SK-N-SH treated with all-trans-retinoic acid at 6 μM for 48 hours (cell line): ENCODE measurements at regions not wholly inside any gene's neighbourhood (a gene's known extent, or its start where the extent isn't known, plus 50 kb on each side); places are given as distances from the start of the nearest gene placed in this dataset.
"Not testable (repeated sequence)": the region's sequence is repeated elsewhere in the genome, so short reads cannot be mapped to it uniquely, and the experiment has no call there.

Experiments used
- ATAC-seq: fragments of 200-7000 bp; cut with Tn5 transposase; 3 replicates; pipeline ENCODE4 v1.9.1; 2020; ENCODE audit warnings: mild to moderate bottlenecking, moderate library complexity
- ARNTL ChIP-seq: fragments of 450-650 bp; formaldehyde crosslinking; IDR thresholded peaks from 2 replicates; pipeline ENCODE4 v1.5.0; 2020; ENCODE audit warnings: low read depth, mild to moderate bottlenecking, moderate library complexity, borderline replicate concordance
- BACH2 ChIP-seq: fragments of 250-450 bp; sonication (Bioruptor Pico); IDR thresholded peaks from 2 replicates; pipeline ENCODE4 v1.9.0; 2021; ENCODE audit warnings: mild to moderate bottlenecking, borderline replicate concordance
- CSDC2 ChIP-seq: fragments of 250-450 bp; sonication (Bioruptor Pico); IDR thresholded peaks from 2 replicates; pipeline ENCODE4 v1.5.0; 2020; ENCODE audit warnings: mild to moderate bottlenecking, moderate library complexity
- GLIS3 ChIP-seq: fragments of 250-450 bp; sonication (Bioruptor Pico); IDR thresholded peaks from 2 replicates; pipeline ENCODE4 v1.5.0; 2020; ENCODE audit warnings: mild to moderate bottlenecking, moderate library complexity
- ISL1 ChIP-seq: fragments of 250-450 bp; sonication (Bioruptor Pico); IDR thresholded peaks from 2 replicates; pipeline ENCODE4 v2.1.2; 2022; ENCODE audit warnings: mild to moderate bottlenecking, moderate library complexity
- OSR1 ChIP-seq: fragments of 250-450 bp; sonication (Bioruptor Pico); IDR thresholded peaks from 2 replicates; pipeline ENCODE4 v1.8.0; 2022; ENCODE audit warnings: moderate library complexity, mild to moderate bottlenecking, inconsistent platforms
- PPARA ChIP-seq: fragments of 250-450 bp; sonication (Bioruptor Pico); IDR thresholded peaks from 2 replicates; pipeline ENCODE4 v1.5.0; 2020; ENCODE audit warnings: mild to moderate bottlenecking, borderline replicate concordance
- RARB ChIP-seq: fragments of 250-450 bp; sonication (Bioruptor Pico); IDR thresholded peaks from 2 replicates; pipeline ENCODE4 v1.8.0; 2021; ENCODE audit warnings: mild to moderate bottlenecking, moderate library complexity
- SNAI2 ChIP-seq: fragments of 250-450 bp; sonication (Bioruptor Pico); IDR thresholded peaks from 2 replicates; pipeline ENCODE4 v1.5.0; 2020; ENCODE audit warnings: mild to moderate bottlenecking, moderate library complexity
- TCF4 ChIP-seq: fragments of 250-450 bp; sonication (Bioruptor Pico); IDR thresholded peaks from 2 replicates; pipeline ENCODE4 v1.8.0; 2021; ENCODE audit warnings: mild to moderate bottlenecking, moderate library complexity, borderline replicate concordance
- TOX ChIP-seq: fragments of 250-450 bp; sonication (Bioruptor Pico); IDR thresholded peaks from 2 replicates; pipeline ENCODE4 v1.8.0; 2021; ENCODE audit warnings: mild to moderate bottlenecking, moderate library complexity, borderline replicate concordance
- ZC3H10 ChIP-seq: fragments of 250-450 bp; sonication (Bioruptor Pico); IDR thresholded peaks from 2 replicates; pipeline ENCODE4 v1.5.1; 2021; ENCODE audit warnings: mild to moderate bottlenecking, moderate library complexity
- ZFP3 ChIP-seq: fragments of 250-450 bp; sonication (Bioruptor Pico); IDR thresholded peaks from 2 replicates; pipeline ENCODE4 v1.5.0; 2020; ENCODE audit warnings: mild to moderate bottlenecking, moderate library complexity
- ZNF565 ChIP-seq: fragments of 450-650 bp; formaldehyde crosslinking; conservative IDR thresholded peaks from 2 replicates; pipeline ENCODE4 v1.5.0; 2020; ENCODE audit warnings: low read depth, mild to moderate bottlenecking, moderate library complexity
- ZNF70 ChIP-seq: fragments of 450-650 bp; formaldehyde crosslinking; IDR thresholded peaks from 2 replicates; pipeline ENCODE4 v1.5.0; 2020; ENCODE audit warnings: mild to moderate bottlenecking, moderate library complexity
- ZNF8 ChIP-seq: fragments of 450-650 bp; formaldehyde crosslinking; IDR thresholded peaks from 2 replicates; pipeline ENCODE4 v1.5.0; 2020; ENCODE audit warnings: mild to moderate bottlenecking, moderate library complexity
- TF ChIP-seq, protein P1 (sequence below): fragments of 250-450 bp; sonication (Bioruptor Pico); IDR thresholded peaks from 2 replicates; pipeline ENCODE4 v1.5.1; 2021; ENCODE audit warnings: mild to moderate bottlenecking, moderate library complexity
- TF ChIP-seq, protein P2 (sequence below): fragments of 250-450 bp; sonication (Bioruptor Pico); IDR thresholded peaks from 2 replicates; pipeline ENCODE4 v1.8.0; 2020; ENCODE audit warnings: mild to moderate bottlenecking, moderate library complexity, borderline replicate concordance
- TF ChIP-seq, protein P3 (sequence below): fragments of 250-450 bp; sonication (Bioruptor Pico); IDR thresholded peaks from 2 replicates; pipeline ENCODE4 v1.8.0; 2021; ENCODE audit warnings: low read depth, mild to moderate bottlenecking, moderate library complexity, borderline replicate concordance
- TF ChIP-seq, protein P4 (sequence below): fragments of 250-450 bp; sonication (Bioruptor Pico); IDR thresholded peaks from 2 replicates; pipeline ENCODE4 v1.5.1; 2020; ENCODE audit warnings: low read depth, mild to moderate bottlenecking, moderate library complexity
- TF ChIP-seq, protein P5 (sequence below): fragments of 250-450 bp; sonication (Bioruptor Pico); IDR thresholded peaks from 2 replicates; pipeline ENCODE4 v1.5.0; 2020; ENCODE audit warnings: mild to moderate bottlenecking, moderate library complexity

DNA sequence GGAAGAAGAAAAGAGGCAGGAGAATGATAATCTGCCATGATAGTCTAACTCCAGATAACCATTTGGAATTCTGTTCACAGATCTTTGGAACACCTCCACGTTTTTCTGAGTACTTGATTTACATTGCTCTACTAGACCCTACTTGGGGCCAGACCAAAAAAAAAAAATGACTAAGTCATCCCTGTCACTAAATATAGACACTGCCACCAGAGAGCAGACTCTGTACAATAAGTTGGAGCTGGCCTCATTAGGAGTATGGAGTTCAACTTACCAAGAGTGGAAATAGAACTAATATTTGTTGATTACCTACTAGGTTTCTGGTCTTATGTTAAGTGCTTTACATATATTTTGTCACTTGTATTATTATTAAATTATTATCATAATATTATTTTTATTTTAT is 80.9 kb upstream of the ZNF800 start:
- ATAC-seq, result no peak
- TF ChIP-seq, protein P1, sequence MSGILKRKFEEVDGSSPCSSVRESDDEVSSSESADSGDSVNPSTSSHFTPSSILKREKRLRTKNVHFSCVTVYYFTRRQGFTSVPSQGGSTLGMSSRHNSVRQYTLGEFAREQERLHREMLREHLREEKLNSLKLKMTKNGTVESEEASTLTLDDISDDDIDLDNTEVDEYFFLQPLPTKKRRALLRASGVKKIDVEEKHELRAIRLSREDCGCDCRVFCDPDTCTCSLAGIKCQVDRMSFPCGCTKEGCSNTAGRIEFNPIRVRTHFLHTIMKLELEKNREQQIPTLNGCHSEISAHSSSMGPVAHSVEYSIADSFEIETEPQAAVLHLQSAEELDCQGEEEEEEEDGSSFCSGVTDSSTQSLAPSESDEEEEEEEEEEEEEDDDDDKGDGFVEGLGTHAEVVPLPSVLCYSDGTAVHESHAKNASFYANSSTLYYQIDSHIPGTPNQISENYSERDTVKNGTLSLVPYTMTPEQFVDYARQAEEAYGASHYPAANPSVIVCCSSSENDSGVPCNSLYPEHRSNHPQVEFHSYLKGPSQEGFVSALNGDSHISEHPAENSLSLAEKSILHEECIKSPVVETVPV (CRISPR knock-in tag), result no peak
- TF ChIP-seq ZFP3 (CRISPR knock-in tag) (no peak), CSDC2 (CRISPR knock-in tag) (no peak), ARNTL (CRISPR knock-in tag) (no peak), SNAI2 (CRISPR knock-in tag) (no peak), RARB (CRISPR knock-in tag) (no peak), ZC3H10 (no peak), BACH2 (CRISPR knock-in tag) (no peak), ZNF565 (CRISPR knock-in tag) (no peak), ZNF8 (CRISPR knock-in tag) (no peak), TCF4 (CRISPR knock-in tag) (no peak), OSR1 (no peak), ZNF70 (CRISPR knock-in tag) (no peak)
- TF ChIP-seq, protein P2, sequence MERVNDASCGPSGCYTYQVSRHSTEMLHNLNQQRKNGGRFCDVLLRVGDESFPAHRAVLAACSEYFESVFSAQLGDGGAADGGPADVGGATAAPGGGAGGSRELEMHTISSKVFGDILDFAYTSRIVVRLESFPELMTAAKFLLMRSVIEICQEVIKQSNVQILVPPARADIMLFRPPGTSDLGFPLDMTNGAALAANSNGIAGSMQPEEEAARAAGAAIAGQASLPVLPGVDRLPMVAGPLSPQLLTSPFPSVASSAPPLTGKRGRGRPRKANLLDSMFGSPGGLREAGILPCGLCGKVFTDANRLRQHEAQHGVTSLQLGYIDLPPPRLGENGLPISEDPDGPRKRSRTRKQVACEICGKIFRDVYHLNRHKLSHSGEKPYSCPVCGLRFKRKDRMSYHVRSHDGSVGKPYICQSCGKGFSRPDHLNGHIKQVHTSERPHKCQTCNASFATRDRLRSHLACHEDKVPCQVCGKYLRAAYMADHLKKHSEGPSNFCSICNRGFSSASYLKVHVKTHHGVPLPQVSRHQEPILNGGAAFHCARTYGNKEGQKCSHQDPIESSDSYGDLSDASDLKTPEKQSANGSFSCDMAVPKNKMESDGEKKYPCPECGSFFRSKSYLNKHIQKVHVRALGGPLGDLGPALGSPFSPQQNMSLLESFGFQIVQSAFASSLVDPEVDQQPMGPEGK (CRISPR knock-in tag), result no peak
- TF ChIP-seq, protein P3, sequence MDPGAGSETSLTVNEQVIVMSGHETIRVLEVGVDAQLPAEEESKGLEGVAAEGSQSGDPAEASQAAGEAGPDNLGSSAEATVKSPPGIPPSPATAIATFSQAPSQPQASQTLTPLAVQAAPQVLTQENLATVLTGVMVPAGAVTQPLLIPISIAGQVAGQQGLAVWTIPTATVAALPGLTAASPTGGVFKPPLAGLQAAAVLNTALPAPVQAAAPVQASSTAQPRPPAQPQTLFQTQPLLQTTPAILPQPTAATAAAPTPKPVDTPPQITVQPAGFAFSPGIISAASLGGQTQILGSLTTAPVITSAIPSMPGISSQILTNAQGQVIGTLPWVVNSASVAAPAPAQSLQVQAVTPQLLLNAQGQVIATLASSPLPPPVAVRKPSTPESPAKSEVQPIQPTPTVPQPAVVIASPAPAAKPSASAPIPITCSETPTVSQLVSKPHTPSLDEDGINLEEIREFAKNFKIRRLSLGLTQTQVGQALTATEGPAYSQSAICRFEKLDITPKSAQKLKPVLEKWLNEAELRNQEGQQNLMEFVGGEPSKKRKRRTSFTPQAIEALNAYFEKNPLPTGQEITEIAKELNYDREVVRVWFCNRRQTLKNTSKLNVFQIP (CRISPR knock-in tag), result no peak
- TF ChIP-seq, protein P4, sequence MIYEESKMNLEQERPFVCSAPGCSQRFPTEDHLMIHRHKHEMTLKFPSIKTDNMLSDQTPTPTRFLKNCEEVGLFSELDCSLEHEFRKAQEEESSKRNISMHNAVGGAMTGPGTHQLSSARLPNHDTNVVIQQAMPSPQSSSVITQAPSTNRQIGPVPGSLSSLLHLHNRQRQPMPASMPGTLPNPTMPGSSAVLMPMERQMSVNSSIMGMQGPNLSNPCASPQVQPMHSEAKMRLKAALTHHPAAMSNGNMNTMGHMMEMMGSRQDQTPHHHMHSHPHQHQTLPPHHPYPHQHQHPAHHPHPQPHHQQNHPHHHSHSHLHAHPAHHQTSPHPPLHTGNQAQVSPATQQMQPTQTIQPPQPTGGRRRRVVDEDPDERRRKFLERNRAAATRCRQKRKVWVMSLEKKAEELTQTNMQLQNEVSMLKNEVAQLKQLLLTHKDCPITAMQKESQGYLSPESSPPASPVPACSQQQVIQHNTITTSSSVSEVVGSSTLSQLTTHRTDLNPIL (CRISPR knock-in tag), result no peak

DNA sequence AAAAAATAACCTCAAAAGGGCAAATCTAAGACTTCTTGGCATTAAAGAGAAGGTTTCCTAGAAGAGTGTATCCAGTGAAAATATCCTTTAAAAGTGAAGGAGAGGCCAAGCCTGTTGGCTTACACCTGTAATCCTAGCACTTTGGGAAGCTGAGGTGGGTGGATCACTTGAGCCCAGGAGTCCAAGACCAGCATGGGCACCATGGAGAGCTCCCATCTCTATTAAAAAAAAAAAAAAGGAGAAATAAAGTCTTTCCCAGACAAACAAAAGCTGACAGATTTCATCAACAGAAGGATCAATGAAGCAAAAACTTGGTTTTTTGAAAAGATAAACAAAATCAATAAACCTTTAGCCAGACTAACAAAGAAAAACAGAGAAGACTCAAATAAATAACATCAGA is 67.6 kb upstream of the ZNF800 start:
- no peak for TF ChIP-seq TCF4 (CRISPR knock-in tag)
- no peak for TF ChIP-seq ZNF565 (CRISPR knock-in tag)
- TF ChIP-seq, protein P3 (CRISPR knock-in tag), result no peak
- no peak for TF ChIP-seq ARNTL (CRISPR knock-in tag)
- TF ChIP-seq PPARA (CRISPR knock-in tag), result no peak
- TF ChIP-seq CSDC2 (CRISPR knock-in tag), result no peak
- no peak for TF ChIP-seq RARB (CRISPR knock-in tag)
- no peak for TF ChIP-seq ZNF8 (CRISPR knock-in tag)
- no peak for TF ChIP-seq ISL1 (CRISPR knock-in tag)
- no peak for TF ChIP-seq OSR1
- TF ChIP-seq GLIS3 (CRISPR knock-in tag), result no peak
- TF ChIP-seq TOX (CRISPR knock-in tag), result no peak
- TF ChIP-seq, protein P5, sequence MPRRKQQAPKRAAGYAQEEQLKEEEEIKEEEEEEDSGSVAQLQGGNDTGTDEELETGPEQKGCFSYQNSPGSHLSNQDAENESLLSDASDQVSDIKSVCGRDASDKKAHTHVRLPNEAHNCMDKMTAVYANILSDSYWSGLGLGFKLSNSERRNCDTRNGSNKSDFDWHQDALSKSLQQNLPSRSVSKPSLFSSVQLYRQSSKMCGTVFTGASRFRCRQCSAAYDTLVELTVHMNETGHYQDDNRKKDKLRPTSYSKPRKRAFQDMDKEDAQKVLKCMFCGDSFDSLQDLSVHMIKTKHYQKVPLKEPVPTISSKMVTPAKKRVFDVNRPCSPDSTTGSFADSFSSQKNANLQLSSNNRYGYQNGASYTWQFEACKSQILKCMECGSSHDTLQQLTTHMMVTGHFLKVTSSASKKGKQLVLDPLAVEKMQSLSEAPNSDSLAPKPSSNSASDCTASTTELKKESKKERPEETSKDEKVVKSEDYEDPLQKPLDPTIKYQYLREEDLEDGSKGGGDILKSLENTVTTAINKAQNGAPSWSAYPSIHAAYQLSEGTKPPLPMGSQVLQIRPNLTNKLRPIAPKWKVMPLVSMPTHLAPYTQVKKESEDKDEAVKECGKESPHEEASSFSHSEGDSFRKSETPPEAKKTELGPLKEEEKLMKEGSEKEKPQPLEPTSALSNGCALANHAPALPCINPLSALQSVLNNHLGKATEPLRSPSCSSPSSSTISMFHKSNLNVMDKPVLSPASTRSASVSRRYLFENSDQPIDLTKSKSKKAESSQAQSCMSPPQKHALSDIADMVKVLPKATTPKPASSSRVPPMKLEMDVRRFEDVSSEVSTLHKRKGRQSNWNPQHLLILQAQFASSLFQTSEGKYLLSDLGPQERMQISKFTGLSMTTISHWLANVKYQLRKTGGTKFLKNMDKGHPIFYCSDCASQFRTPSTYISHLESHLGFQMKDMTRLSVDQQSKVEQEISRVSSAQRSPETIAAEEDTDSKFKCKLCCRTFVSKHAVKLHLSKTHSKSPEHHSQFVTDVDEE, result no peak
- TF ChIP-seq ZNF70 (CRISPR knock-in tag), result no peak
- no peak for ATAC-seq

DNA sequence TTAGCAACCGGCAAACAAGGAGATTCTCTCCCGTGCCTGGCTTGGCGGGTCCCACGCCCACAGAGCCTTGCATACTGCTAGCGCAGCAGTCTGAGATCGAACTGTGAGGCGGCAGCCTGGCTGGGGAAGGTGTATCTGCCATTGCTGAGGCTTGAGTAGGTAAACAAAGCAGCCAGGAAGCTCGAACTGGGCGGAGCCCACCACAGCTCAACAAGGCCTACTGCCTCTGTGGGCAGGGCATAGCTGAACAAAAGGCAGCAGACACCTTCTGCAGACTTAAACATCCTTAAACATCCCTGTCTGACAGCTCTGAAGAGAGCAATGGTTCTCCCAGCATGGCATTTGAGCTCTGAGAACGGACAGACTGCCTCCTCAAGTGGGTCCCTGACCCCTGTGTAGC is 58.8 kb upstream of the ZNF800 start:
- not testable (repeated sequence) for ATAC-seq
